Stimulated activated CD8-positive, alpha-beta memory T cell treated with anti-CD3 and anti-CD28 coated beads, Interleukin-7, amount 100 ng/mL, for 48 hours (primary cell): ENCODE measurements at regions not wholly inside any gene's neighbourhood (a gene's known extent, or its start where the extent isn't known, plus 50 kb on each side); places are given as distances from the start of the nearest gene placed in this dataset.

Source experiments
- DNase-seq, 2 donors: peaks; one replicate each; pipeline ENCODE4 v3.0.0-alpha.2; 2020; ENCODE audit warnings: low read depth in 1 of 2; ENCODE audit errors: extremely low read depth in 1 of 2

GRCh38 chr16:7983676-7984075 lies 606.6 kb downstream of the TMEM114 start:
- DNase-seq = no peak

GRCh38 chr16:7980133-7980483 lies 610.2 kb downstream of the TMEM114 start:
- DNase-seq = no peak

GRCh38 chr16:7979448-7980132 lies 610.7 kb downstream of the TMEM114 start:
- DNase-seq = no peak

- DNase-seq = no peak
These were observed 613.7 kb downstream of the TMEM114 start for GRCh38 chr16:7976563-7976962.

- DNase-seq = no peak
These were observed 614.2 kb downstream of the TMEM114 start for GRCh38 chr16:7976125-7976524.

- DNase-seq = no peak
These were observed 622.3 kb downstream of the TMEM114 start for GRCh38 chr16:7967996-7968509.

GRCh38 chr16:7964744-7965143 lies 625.6 kb downstream of the TMEM114 start:
- DNase-seq = no peak

- no peak for DNase-seq
These were observed 626.1 kb downstream of the TMEM114 start for GRCh38 chr16:7964167-7964566.

- no peak for DNase-seq
These were observed 628.0 kb downstream of the TMEM114 start for GRCh38 chr16:7962091-7962879.

- no peak for DNase-seq
These were observed 624.5 kb downstream of the RBFOX1 start for GRCh38 chr16:7957151-7957550.

- DNase-seq = no peak
These were observed 620.7 kb downstream of the RBFOX1 start for GRCh38 chr16:7953360-7953759.

GRCh38 chr16:7946142-7946541 lies 613.5 kb downstream of the RBFOX1 start:
- DNase-seq = no peak

- no peak for DNase-seq
These were observed 605.5 kb downstream of the RBFOX1 start for GRCh38 chr16:7938175-7938574.

GRCh38 chr16:7921345-7921744 lies 588.7 kb downstream of the RBFOX1 start:
- DNase-seq = no peak

GRCh38 chr16:7919782-7920181 lies 587.1 kb downstream of the RBFOX1 start:
- no peak for DNase-seq

GRCh38 chr16:7914748-7915147 lies 582.1 kb downstream of the RBFOX1 start:
- DNase-seq = no peak

GRCh38 chr16:7912132-7912531 lies 579.5 kb downstream of the RBFOX1 start:
- DNase-seq = no peak

- no peak for DNase-seq
These were observed 577.5 kb downstream of the RBFOX1 start for GRCh38 chr16:7910116-7910515.

- DNase-seq = no peak
These were observed 555.8 kb downstream of the RBFOX1 start for GRCh38 chr16:7888411-7888810.

GRCh38 chr16:7887316-7887715 lies 554.7 kb downstream of the RBFOX1 start:
- no peak for DNase-seq

GRCh38 chr16:7871979-7872378 lies 539.3 kb downstream of the RBFOX1 start:
- DNase-seq = no peak

- DNase-seq = no peak
These were observed 538.7 kb downstream of the RBFOX1 start for GRCh38 chr16:7871371-7871770.
